ENCODE measurements at regions not wholly inside any gene's neighbourhood (a gene's known extent, or its start where the extent isn't known, plus 50 kb on each side); places are given as distances from the start of the nearest gene placed in this dataset.

GRCh38 chr11:121808096-121808495 lies 307.9 kb downstream of the BLID start:
- FAIRE-seq: no peak

GRCh38 chr11:121807051-121807450 lies 309.0 kb downstream of the BLID start:
- no peak overlapping the region for H2AFZ ChIP-seq (ENCODE audit: control insufficient read depth, low read length)
- H3K9ac ChIP-seq (ENCODE audit: control insufficient read depth, extremely low read depth, insufficient read depth, low read length): no peak overlapping the region
- no peaks in the 10 kb centered on the region for H4K20me1 ChIP-seq (ENCODE audit: control insufficient read depth, extremely low read depth, insufficient read depth, low read length)
- H3K27ac ChIP-seq (ENCODE audit: control insufficient read depth, insufficient read depth, low read length): no peak overlapping the region
- no peaks in the 10 kb centered on the region for H3K9me3 ChIP-seq (ENCODE audit: control insufficient read depth, low read depth, low read length)
- no peak overlapping the region for H3K4me3 ChIP-seq (ENCODE audit: control insufficient read depth in 2 of 3, extremely low read depth in 1 of 3, insufficient read depth in 2 of 3, low read depth in 1 of 3, low read length in 3 of 3)
- DNase-seq (ENCODE audit: low read depth, low spot score): no peak
- H3K36me3 ChIP-seq (ENCODE audit: control insufficient read depth in 2 of 2, extremely low read depth in 1 of 2, insufficient read depth in 2 of 2, low read length in 2 of 2): no peaks in the 10 kb centered on the region
- H3K79me2 ChIP-seq (ENCODE audit: control insufficient read depth, insufficient read depth, low read length): no peaks in the 10 kb centered on the region
- dilution Hi-C loops (cut with MboI; ENCODE audit: extremely low pct_ligation_motif_present, low sequenced_read_pairs): no loop called here
- H3K9me1 ChIP-seq (ENCODE audit: control insufficient read depth, extremely low read depth, insufficient read depth, low read length): no peaks in the 10 kb centered on the region
- no peaks in the 10 kb centered on the region for H3K27me3 ChIP-seq (ENCODE audit: control insufficient read depth, extremely low read depth, insufficient read depth, low read length)
- TF ChIP-seq EZH2 (IDR thresholded peaks at IDR 0.05; ENCODE audit: low read length) (no peak), CTCF (optimal IDR thresholded peaks at IDR 0.05 in 1 of 3, IDR thresholded peaks at IDR 0.05 in 1 of 3, conservative IDR thresholded peaks at IDR 0.05 in 1 of 3; ENCODE audit: extremely low read depth in 1 of 3, insufficient read depth in 2 of 3, low read length in 3 of 3) (no peak)
- H3K4me1 ChIP-seq (ENCODE audit: control insufficient read depth, extremely low read depth, insufficient read depth, low read length): no peaks in the 10 kb centered on the region
- FAIRE-seq: no peak
- H3K4me2 ChIP-seq (ENCODE audit: control insufficient read depth, extremely low read depth, insufficient read depth, low read depth, low read length): no peak overlapping the region

More at GRCh38 chr11:121808096-121808495, 307.9 kb downstream of the BLID start:
- no peaks in the 10 kb centered on the region for H3K9me3 ChIP-seq (ENCODE audit: control insufficient read depth, low read depth, low read length)
- H4K20me1 ChIP-seq (ENCODE audit: control insufficient read depth, extremely low read depth, insufficient read depth, low read length): no peaks in the 10 kb centered on the region
- H3K27me3 ChIP-seq (ENCODE audit: control insufficient read depth, extremely low read depth, insufficient read depth, low read length): no peaks in the 10 kb centered on the region
- no peak overlapping the region for H3K27ac ChIP-seq (ENCODE audit: control insufficient read depth, insufficient read depth, low read length)
- no peak overlapping the region for H3K4me2 ChIP-seq (ENCODE audit: control insufficient read depth, extremely low read depth, insufficient read depth, low read depth, low read length)
- H3K9me1 ChIP-seq (ENCODE audit: control insufficient read depth, extremely low read depth, insufficient read depth, low read length): no peaks in the 10 kb centered on the region
- H2AFZ ChIP-seq (ENCODE audit: control insufficient read depth, low read length): no peak overlapping the region
- no peaks in the 10 kb centered on the region for H3K79me2 ChIP-seq (ENCODE audit: control insufficient read depth, insufficient read depth, low read length)
- H3K9ac ChIP-seq (ENCODE audit: control insufficient read depth, extremely low read depth, insufficient read depth, low read length): no peak overlapping the region
- no peak for DNase-seq (ENCODE audit: low read depth, low spot score)
- H3K36me3 ChIP-seq (ENCODE audit: control insufficient read depth in 2 of 2, extremely low read depth in 1 of 2, insufficient read depth in 2 of 2, low read length in 2 of 2): no peaks in the 10 kb centered on the region
- H3K4me3 ChIP-seq (ENCODE audit: control insufficient read depth in 2 of 3, extremely low read depth in 1 of 3, insufficient read depth in 2 of 3, low read depth in 1 of 3, low read length in 3 of 3): no peak overlapping the region
- dilution Hi-C loops (cut with MboI; ENCODE audit: extremely low pct_ligation_motif_present, low sequenced_read_pairs): no loop called here
- H3K4me1 ChIP-seq (ENCODE audit: control insufficient read depth, extremely low read depth, insufficient read depth, low read length): no peaks in the 10 kb centered on the region
- TF ChIP-seq CTCF (optimal IDR thresholded peaks at IDR 0.05 in 1 of 3, IDR thresholded peaks at IDR 0.05 in 1 of 3, conservative IDR thresholded peaks at IDR 0.05 in 1 of 3; ENCODE audit: extremely low read depth in 1 of 3, insufficient read depth in 2 of 3, low read length in 3 of 3): no peak
- TF ChIP-seq EZH2 (IDR thresholded peaks at IDR 0.05; ENCODE audit: low read length): no peak

All from keratinocyte (primary cell).